Liver (tissue), 8 donors: ENCODE measurements at regions not wholly inside any gene's neighbourhood (a gene's known extent, or its start where the extent isn't known, plus 50 kb on each side); places are given as distances from the start of the nearest gene placed in this dataset.

Experiments
- DNase-seq: peaks from one replicate; pipeline ENCODE4 v3.0.0-alpha.2; 2017; ENCODE audit warnings: low spot score
- H3K27ac ChIP-seq, 2 donors: one replicate each; pipeline ENCODE4 v1.7.0; 2013; ENCODE audit warnings: inconsistent platforms in 2 of 2, low read length in 2 of 2, control low read depth in 1 of 2, low read depth in 1 of 2, mild to moderate bottlenecking in 1 of 2
- H3K27me3 ChIP-seq, 4 donors: one replicate each; pipeline versions ENCODE4 v1.6.1 to v1.7.0; 2013; ENCODE audit warnings: low read length in 3 of 4, inconsistent platforms in 1 of 4, mild to moderate bottlenecking in 1 of 4, moderate library complexity in 1 of 4; ENCODE audit not compliant: control insufficient read depth in 4 of 4, insufficient read depth in 4 of 4
- H3K36me3 ChIP-seq, 4 donors: one replicate each; pipeline versions ENCODE4 v1.6.1 to v1.7.0; 2013; ENCODE audit warnings: low read length in 3 of 4, mild to moderate bottlenecking in 3 of 4, low read depth in 1 of 4, moderate library complexity in 1 of 4; ENCODE audit not compliant: control insufficient read depth in 4 of 4, insufficient read depth in 3 of 4
- H3K4me1 ChIP-seq, 4 donors: one replicate each; pipeline versions ENCODE4 v1.6.1 to v1.7.0; 2013; ENCODE audit warnings: low read length in 3 of 4, mild to moderate bottlenecking in 3 of 4, moderate library complexity in 1 of 4; ENCODE audit not compliant: control insufficient read depth in 4 of 4, insufficient read depth in 4 of 4
- H3K4me3 ChIP-seq, 3 donors: one replicate each; pipeline versions ENCODE4 v1.6.1 to v1.7.0; 2013; ENCODE audit warnings: low read length in 3 of 3, control low read depth in 1 of 3, low read depth in 1 of 3, mild to moderate bottlenecking in 1 of 3
- H3K9ac ChIP-seq, 2 donors: one replicate each; pipeline ENCODE4 v1.7.0; 2013; ENCODE audit warnings: low read length in 2 of 2, mild to moderate bottlenecking in 2 of 2, moderate library complexity in 2 of 2, control low read depth in 1 of 2, low read depth in 1 of 2
- H3K9me3 ChIP-seq, 4 donors: one replicate each; pipeline versions ENCODE4 v1.6.1 to v1.7.0; 2013; ENCODE audit warnings: low read length in 3 of 4; ENCODE audit not compliant: control insufficient read depth in 4 of 4
- CTCF ChIP-seq: fragments of 150-350 bp; IDR thresholded peaks from 2 replicates; pipeline ENCODE4 v1.5.1; 2017; ENCODE audit warnings: improper control_type of control experiment, low read depth, low read length; ENCODE audit not compliant: missing input control
- EGR1 ChIP-seq, 2 donors: IDR thresholded peaks; 2 replicates each; pipeline ENCODE4 v1.6.1; 2016 to 2018; ENCODE audit warnings: antibody characterized with exemption in 2 of 2, low read depth in 2 of 2
- FOXA1 ChIP-seq: IDR thresholded peaks from 2 replicates; pipeline ENCODE4 v1.6.1; 2016; ENCODE audit warnings: antibody characterized with exemption
- FOXA2 ChIP-seq: IDR thresholded peaks from 2 replicates; pipeline ENCODE4 v1.6.1; 2016; ENCODE audit warnings: antibody characterized with exemption
- GABPA ChIP-seq, 2 donors: IDR thresholded peaks in 1 of 2; conservative IDR thresholded peaks in 1 of 2; 2 replicates each; pipeline ENCODE4 v1.6.1; 2016; ENCODE audit warnings: antibody characterized with exemption in 2 of 2, mild to moderate bottlenecking in 1 of 2, moderate library complexity in 1 of 2
- HNF4G ChIP-seq: IDR thresholded peaks from 2 replicates; pipeline ENCODE4 v1.6.1; 2016; ENCODE audit warnings: antibody characterized with exemption
- JUND ChIP-seq, 2 donors: IDR thresholded peaks; 2 replicates each; pipeline ENCODE4 v1.6.1; 2016; ENCODE audit warnings: antibody characterized with exemption in 2 of 2
- NR2F2 ChIP-seq: IDR thresholded peaks from 2 replicates; pipeline ENCODE4 v1.6.1; 2016; ENCODE audit warnings: antibody characterized with exemption
- RAD21 ChIP-seq, 2 donors: IDR thresholded peaks; 2 replicates each; pipeline ENCODE4 v1.6.1; 2016; ENCODE audit warnings: antibody characterized with exemption in 2 of 2, mild to moderate bottlenecking in 2 of 2
- RXRA ChIP-seq, 2 donors: IDR thresholded peaks; 2 replicates each; pipeline ENCODE4 v1.6.1; 2017 to 2018; ENCODE audit warnings: antibody characterized with exemption in 2 of 2, mild to moderate bottlenecking in 1 of 2
- SP1 ChIP-seq: IDR thresholded peaks from 2 replicates; pipeline ENCODE4 v1.6.1; 2018; ENCODE audit warnings: antibody characterized with exemption, mild to moderate bottlenecking
- TAF1 ChIP-seq: conservative IDR thresholded peaks from 2 replicates; pipeline ENCODE4 v1.6.1; 2016; ENCODE audit warnings: antibody characterized with exemption, mild to moderate bottlenecking
- WGBS: extraction: QIAGEN DNeasy Blood & Tissue Kit; methylation state at CpG from one replicate; pipeline ENCODE4 v1.1.7; 2013; 5-methylcytosine and 5-hydroxymethylcytosine counted together
- TF ChIP-seq, protein P1 (sequence below): IDR thresholded peaks from 2 replicates; pipeline ENCODE4 v1.6.1; 2016; ENCODE audit warnings: antibody characterized with exemption
- TF ChIP-seq, protein P2 (sequence below): IDR thresholded peaks from 2 replicates; pipeline ENCODE4 v1.6.1; 2016; ENCODE audit warnings: antibody characterized with exemption
- donor health status: healthy.
- donor health status: healthy.
- donor health status: healthy.
- donor health status: healthy.
- donor health status: healthy.

- H3K36me3 ChIP-seq, result no peaks in the 10 kb centered on the region
- 73% methylated on average over 1 of the region's 1 CpG for WGBS
- H3K9me3 ChIP-seq, result no peaks in the 10 kb centered on the region
- H3K9ac ChIP-seq, result no peak overlapping the region
- peaks cover 0 to 1% (median 0%) of the 10 kb centered on the region in 4 donors for H3K4me1 ChIP-seq
- H3K4me3 ChIP-seq, result no peak overlapping the region
- no peak for TF ChIP-seq SP1
- TF ChIP-seq FOXA1, result no peak
- TF ChIP-seq EGR1 (IDR thresholded peaks at IDR 0.05; ENCODE audit: low read depth in 2 of 2), result no peak
- no peak for TF ChIP-seq NR2F2
- TF ChIP-seq, protein P1, sequence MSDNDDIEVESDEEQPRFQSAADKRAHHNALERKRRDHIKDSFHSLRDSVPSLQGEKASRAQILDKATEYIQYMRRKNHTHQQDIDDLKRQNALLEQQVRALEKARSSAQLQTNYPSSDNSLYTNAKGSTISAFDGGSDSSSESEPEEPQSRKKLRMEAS, result no peak
- TF ChIP-seq JUND (IDR thresholded peaks at IDR 0.05), result no peak
- TF ChIP-seq FOXA2, result no peak
- no peak for TF ChIP-seq RXRA (IDR thresholded peaks at IDR 0.05)
- TF ChIP-seq TAF1, result no peak
- no peak overlapping the region for H3K27ac ChIP-seq
- H3K27me3 ChIP-seq, result no peaks in the 10 kb centered on the region
- no peak for DNase-seq
Measured at GRCh38 chr3:21806733-21807132, 55.7 kb upstream of the ZNF385D start.

DNA sequence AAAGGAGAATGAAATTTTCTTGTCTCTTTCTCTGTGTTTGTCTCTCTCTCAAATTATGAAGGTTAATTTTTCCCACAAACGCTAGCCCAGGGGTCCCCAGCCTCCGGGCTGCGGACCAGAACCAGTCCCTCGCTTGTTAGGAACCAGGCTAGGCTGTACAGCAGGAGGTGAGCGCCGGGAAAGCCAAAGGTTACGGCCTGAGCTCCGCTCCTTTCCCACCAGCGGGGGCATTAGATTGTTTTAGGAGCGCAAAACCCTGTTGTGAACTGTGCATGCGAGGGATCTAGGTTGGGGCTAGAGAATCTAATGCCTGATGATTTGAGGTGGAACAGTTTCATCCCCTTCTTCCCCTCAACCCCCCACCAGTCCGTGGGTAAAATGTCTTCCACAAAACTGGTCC lies 74.7 kb upstream of the ZNF385D start:
- no peak for DNase-seq
- H3K27ac ChIP-seq, result no peak overlapping the region
- TF ChIP-seq, protein P2, sequence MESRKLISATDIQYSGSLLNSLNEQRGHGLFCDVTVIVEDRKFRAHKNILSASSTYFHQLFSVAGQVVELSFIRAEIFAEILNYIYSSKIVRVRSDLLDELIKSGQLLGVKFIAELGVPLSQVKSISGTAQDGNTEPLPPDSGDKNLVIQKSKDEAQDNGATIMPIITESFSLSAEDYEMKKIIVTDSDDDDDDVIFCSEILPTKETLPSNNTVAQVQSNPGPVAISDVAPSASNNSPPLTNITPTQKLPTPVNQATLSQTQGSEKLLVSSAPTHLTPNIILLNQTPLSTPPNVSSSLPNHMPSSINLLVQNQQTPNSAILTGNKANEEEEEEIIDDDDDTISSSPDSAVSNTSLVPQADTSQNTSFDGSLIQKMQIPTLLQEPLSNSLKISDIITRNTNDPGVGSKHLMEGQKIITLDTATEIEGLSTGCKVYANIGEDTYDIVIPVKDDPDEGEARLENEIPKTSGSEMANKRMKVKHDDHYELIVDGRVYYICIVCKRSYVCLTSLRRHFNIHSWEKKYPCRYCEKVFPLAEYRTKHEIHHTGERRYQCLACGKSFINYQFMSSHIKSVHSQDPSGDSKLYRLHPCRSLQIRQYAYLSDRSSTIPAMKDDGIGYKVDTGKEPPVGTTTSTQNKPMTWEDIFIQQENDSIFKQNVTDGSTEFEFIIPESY, result no peak
- TF ChIP-seq EGR1 (IDR thresholded peaks at IDR 0.05; ENCODE audit: low read depth in 2 of 2) (no peak), FOXA2 (no peak), RAD21 (IDR thresholded peaks at IDR 0.05) (no peak), HNF4G (no peak), NR2F2 (no peak), CTCF (no peak), SP1 (no peak), FOXA1 (no peak)
- H3K9ac ChIP-seq, result no peak overlapping the region
- no peaks in the 10 kb centered on the region for H3K4me1 ChIP-seq
- H3K9me3 ChIP-seq, result no peaks in the 10 kb centered on the region
- no peak overlapping the region for H3K4me3 ChIP-seq
- peaks cover 0 to 2% (median 0%) of the 10 kb centered on the region in 4 donors for H3K27me3 ChIP-seq
- 62% methylated on average over 12 of the region's 12 CpGs for WGBS
- H3K36me3 ChIP-seq, result no peaks in the 10 kb centered on the region

DNA sequence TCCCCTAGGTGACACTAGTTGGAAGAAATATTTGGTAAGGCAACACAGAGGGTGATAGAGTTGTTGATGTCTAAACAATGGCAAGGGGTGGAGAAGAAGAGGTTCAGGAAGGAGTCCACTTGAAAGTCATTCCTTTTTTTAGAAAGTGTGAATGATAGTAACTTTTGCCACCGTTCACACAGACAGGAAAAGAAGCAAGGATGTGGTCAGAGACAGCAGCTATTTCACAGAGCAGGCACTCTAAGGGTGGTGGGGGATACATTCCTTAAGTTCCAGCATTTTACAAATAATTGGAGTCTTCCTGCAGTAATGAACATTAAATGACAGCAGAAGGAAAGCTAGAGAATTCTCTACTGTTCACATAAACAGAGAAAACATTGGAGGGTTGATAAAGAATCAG lies 75.4 kb upstream of the ZNF385D start:
- no peak for DNase-seq
- H3K4me3 ChIP-seq, result no peak overlapping the region
- no peak overlapping the region for H3K27ac ChIP-seq
- H3K27me3 ChIP-seq, result peaks cover 0 to 2% (median under 1%) of the 10 kb centered on the region in 4 donors
- H3K9ac ChIP-seq, result no peak overlapping the region
- H3K4me1 ChIP-seq, result no peaks in the 10 kb centered on the region
- TF ChIP-seq SP1 (no peak), TAF1 (no peak), FOXA1 (no peak), NR2F2 (no peak), HNF4G (no peak), CTCF (no peak), RAD21 (IDR thresholded peaks at IDR 0.05) (no peak), GABPA (IDR thresholded peaks at IDR 0.05 in 1 of 2, conservative IDR thresholded peaks at IDR 0.05 in 1 of 2) (no peak)
- TF ChIP-seq, protein P1, result no peak
- TF ChIP-seq, protein P2, result no peak
- H3K36me3 ChIP-seq, result no peaks in the 10 kb centered on the region
- H3K9me3 ChIP-seq, result no peaks in the 10 kb centered on the region
- WGBS, result 7% methylated on average over 1 of the region's 1 CpG
